HCT116 (cell line): ENCODE measurements at regions not wholly inside any gene's neighbourhood (a gene's known extent, or its start where the extent isn't known, plus 50 kb on each side); places are given as distances from the start of the nearest gene placed in this dataset.

Experiments used
- ATAC-seq: fragments of 200-7000 bp; cut with Tn5 transposase; 2 replicates; pipeline ENCODE4 v1.9.1; 2020; ENCODE audit warnings: mild to moderate bottlenecking, moderate library complexity
- BruUV-seq: library from RNA; stranded (reverse); fragments of 400-500 nt; replicated peaks from 2 replicates; lab custom pipeline; 2021; lab: Mats Ljungman, UMichigan
- CTCF ChIA-PET: fragments of 300-600 bp; sonication (Branson Sonifier 250); formaldehyde crosslinking; loops from one replicate; lab custom pipeline; 2021; ENCODE audit warnings: antibody characterized with exemption; lab: Charles Lee
- POLR2A ChIA-PET: fragments of 300-600, 350-600 bp; sonication (Branson Sonifier 250); formaldehyde crosslinking; loops from one replicate; lab custom pipeline; 2021; ENCODE audit warnings: antibody characterized with exemption; lab: Charles Lee
- RAD21 ChIA-PET, 2 experiments: fragments of 300-600 bp; sonication (Branson Sonifier 250); formaldehyde crosslinking; loops; one replicate each; lab custom pipeline; 2023; ENCODE audit warnings: low total read pairs in 2 of 2; ENCODE audit not compliant: uncharacterized antibody in 2 of 2, unreplicated experiment in 2 of 2, low non-redundant PET in 1 of 2; lab: Charles Lee
- DNase-seq: peaks from one replicate; pipeline ENCODE4 v3.0.0-alpha.2; 2010; ENCODE audit warnings: low read depth, low spot score
- H2AFZ ChIP-seq: fragments of 200-600 bp; shearing (Covaris generic), sonication (generic); 2 replicates; pipeline ENCODE4 v1.6.1; 2017; ENCODE audit warnings: low read depth, mixed run types, mixed read lengths, antibody characterized with exemption, low read length; ENCODE audit not compliant: poor library complexity, severe bottlenecking
- H3K27ac ChIP-seq: 2 replicates; pipeline ENCODE4 v1.5.1; 2012; ENCODE audit warnings: low read depth, low read length
- H3K27me3 ChIP-seq: fragments of 200-600 bp; sonication (generic); 2 replicates; pipeline ENCODE4 v1.6.1; 2016; ENCODE audit warnings: mixed run types, low read length, mixed read lengths; ENCODE audit not compliant: insufficient read depth
- H3K36me3 ChIP-seq, 2 experiments: fragments of 200-500 bp in 1 of 2; fragments of 200-600 bp in 1 of 2; sonication (Bioruptor generic) in 1 of 2; sonication (generic) in 1 of 2; 2 replicates each; pipeline versions ENCODE4 v1.5.1 to v1.6.1; 2014 to 2016; ENCODE audit warnings: low read length in 2 of 2, inconsistent platforms in 1 of 2, mixed read lengths in 1 of 2, mixed run types in 1 of 2; ENCODE audit not compliant: insufficient read depth in 2 of 2, control insufficient read depth in 1 of 2
- H3K4me1 ChIP-seq, 2 experiments: fragments of 200-600 bp in 1 of 2; sonication (generic) in 1 of 2; 2 replicates each; pipeline versions ENCODE4 v1.5.1 to v1.6.1; 2012 to 2017; ENCODE audit warnings: low read length in 2 of 2, inconsistent platforms in 1 of 2, mild to moderate bottlenecking in 1 of 2, mixed read lengths in 1 of 2, mixed run types in 1 of 2, moderate library complexity in 1 of 2; ENCODE audit not compliant: insufficient read depth in 2 of 2, control insufficient read depth in 1 of 2
- H3K4me2 ChIP-seq: fragments of 200-600 bp; sonication (generic); 2 replicates; pipeline ENCODE4 v1.6.1; 2017; ENCODE audit warnings: mixed run types, low read length, mixed read lengths
- H3K4me3 ChIP-seq, 2 experiments: fragments of 200-600 bp in 1 of 2; sonication (generic) in 1 of 2; replicated peaks in 1 of 2; 2 replicates each; pipeline ENCODE4 v1.5.1; 2011 to 2016; ENCODE audit warnings: low read length in 2 of 2, control low read depth in 1 of 2, low read depth in 1 of 2, mild to moderate bottlenecking in 1 of 2, mixed read lengths in 1 of 2, mixed run types in 1 of 2
- H3K79me2 ChIP-seq: fragments of 200-600 bp; sonication (generic); 2 replicates; pipeline ENCODE4 v1.6.1; 2017; ENCODE audit warnings: mild to moderate bottlenecking, mixed run types, low read length, moderate library complexity, mixed read lengths; ENCODE audit not compliant: insufficient read depth
- H3K9ac ChIP-seq: fragments of 200-600 bp; sonication (generic); 2 replicates; pipeline ENCODE4 v1.6.1; 2016; ENCODE audit warnings: low read length, mixed read lengths
- H3K9me2 ChIP-seq: fragments of 200-600 bp; sonication (generic), shearing (Covaris generic); 2 replicates; pipeline ENCODE4 v1.6.1; 2017; ENCODE audit warnings: mixed run types, mild to moderate bottlenecking, moderate library complexity; ENCODE audit not compliant: insufficient read depth
- H3K9me3 ChIP-seq, 2 experiments: fragments of 200-500 bp in 1 of 2; fragments of 200-600 bp in 1 of 2; sonication (Bioruptor generic) in 1 of 2; sonication (generic) in 1 of 2; 2 replicates each; pipeline ENCODE4 v1.6.1; 2014 to 2017; ENCODE audit warnings: low read length in 2 of 2, mixed read lengths in 2 of 2, inconsistent platforms in 1 of 2, low read depth in 1 of 2, mild to moderate bottlenecking in 1 of 2, mixed run types in 1 of 2, moderate library complexity in 1 of 2; ENCODE audit not compliant: control insufficient read depth in 1 of 2, insufficient read depth in 1 of 2
- H4K20me1 ChIP-seq: fragments of 200-600 bp; sonication (generic), shearing (Covaris generic); 2 replicates; pipeline ENCODE4 v1.6.1; 2017; ENCODE audit warnings: mixed run types, mild to moderate bottlenecking, moderate library complexity; ENCODE audit not compliant: insufficient read depth
- CBX3 ChIP-seq: IDR thresholded peaks from 2 replicates; pipeline ENCODE4 v1.6.1; 2012; ENCODE audit warnings: low read depth
- CEBPB ChIP-seq: IDR thresholded peaks from 2 replicates; pipeline ENCODE4 v1.6.1; 2012; ENCODE audit warnings: low read depth
- EGR1 ChIP-seq: IDR thresholded peaks from 2 replicates; pipeline ENCODE4 v1.6.1; 2012; ENCODE audit warnings: low read depth
- EZH2phosphoT487 ChIP-seq: fragments of 200-600 bp; IDR thresholded peaks from 2 replicates; pipeline ENCODE4 v1.6.1; 2018; ENCODE audit warnings: antibody characterized with exemption, borderline replicate concordance
- FOSL1 ChIP-seq: IDR thresholded peaks from 2 replicates; pipeline ENCODE4 v1.6.1; 2012; ENCODE audit warnings: low read depth
- POLR2A ChIP-seq: IDR thresholded peaks from 2 replicates; pipeline ENCODE4 v1.7.0; 2011; ENCODE audit warnings: borderline replicate concordance; ENCODE audit not compliant: insufficient read depth, insufficient read length; ENCODE audit errors: extremely low read depth
- POLR2AphosphoS5 ChIP-seq: IDR thresholded peaks from 2 replicates; pipeline ENCODE4 v1.6.1; 2011; ENCODE audit warnings: mild to moderate bottlenecking, low read depth, low read length, moderate library complexity
- RAD21 ChIP-seq: IDR thresholded peaks from 2 replicates; pipeline ENCODE4 v1.6.1; 2012; ENCODE audit warnings: low read depth, mild to moderate bottlenecking
- SIN3A ChIP-seq: IDR thresholded peaks from 2 replicates; pipeline ENCODE4 v1.6.1; 2012; ENCODE audit warnings: low read depth
- SP1 ChIP-seq: IDR thresholded peaks from 2 replicates; pipeline ENCODE4 v1.6.1; 2012; ENCODE audit warnings: low read depth
- TCF7L2 ChIP-seq: IDR thresholded peaks from 2 replicates; pipeline ENCODE4 v1.7.0; 2011; ENCODE audit warnings: borderline replicate concordance, inconsistent platforms; ENCODE audit not compliant: insufficient read depth, insufficient read length; ENCODE audit errors: extremely low read depth
- YY1 ChIP-seq: IDR thresholded peaks from 2 replicates; pipeline ENCODE4 v1.6.1; 2011; ENCODE audit warnings: low read length, low read depth, moderate library complexity, mild to moderate bottlenecking; ENCODE audit not compliant: insufficient replicate concordance; ENCODE audit errors: extremely low read depth
- ZFX ChIP-seq: fragments of 450-650 bp; IDR thresholded peaks from 2 replicates; pipeline ENCODE4 v1.6.1; 2017
- ZNF274 ChIP-seq: fragments of 200-500 bp; sonication (Bioruptor generic); IDR thresholded peaks from 2 replicates; pipeline ENCODE4 v1.6.1; 2014; ENCODE audit warnings: mild to moderate bottlenecking, low read depth, low read length, inconsistent platforms
- intact Hi-C: fragments of 100-400 bp; cut with micrococcal nuclease; formaldehyde crosslinking; loops from 2 replicates; pipeline ENCODE4 v1.10.0; 2022
- TF ChIP-seq, protein P1 (sequence below): IDR thresholded peaks from 2 replicates; pipeline ENCODE4 v1.6.1; 2011; ENCODE audit warnings: mild to moderate bottlenecking, low read length, moderate library complexity; ENCODE audit not compliant: insufficient replicate concordance; ENCODE audit errors: extremely low read depth
- TF ChIP-seq, protein P2 (sequence below): IDR thresholded peaks from 2 replicates; pipeline ENCODE4 v1.6.1; 2012
- TF ChIP-seq, protein P3 (sequence below), 3 experiments: fragments of 200-600 bp in 1 of 3; sonication (generic) in 1 of 3; IDR thresholded peaks in 2 of 3; conservative IDR thresholded peaks in 1 of 3; 2 replicates each; pipeline ENCODE4 v1.5.1; 2012 to 2017; ENCODE audit warnings: low read depth in 2 of 3, low read length in 2 of 3, antibody characterized with exemption in 1 of 3, borderline replicate concordance in 1 of 3, control low read depth in 1 of 3, mild to moderate bottlenecking in 1 of 3, mixed read lengths in 1 of 3, mixed run types in 1 of 3, moderate library complexity in 1 of 3; ENCODE audit not compliant: insufficient read depth in 1 of 3

GRCh38 chr13:58313219-58313618 is 681.7 kb downstream of the PCDH17 start:
- no TSS peak for BruUV-seq
- RAD21 ChIA-PET, result no interaction called here
- ATAC-seq, result no peak
- no peaks in the 10 kb centered on the region for H3K27me3 ChIP-seq
- H4K20me1 ChIP-seq, result no peaks in the 10 kb centered on the region
- H3K4me2 ChIP-seq, result no peak overlapping the region
- CTCF ChIA-PET, result no interaction called here
- H3K9me2 ChIP-seq, result no peaks in the 10 kb centered on the region
- no peaks in the 10 kb centered on the region for H3K4me1 ChIP-seq
- intact Hi-C loops, result no loop called here
- no peaks in the 10 kb centered on the region for H3K36me3 ChIP-seq
- no peak overlapping the region for H3K27ac ChIP-seq
- no peaks in the 10 kb centered on the region for H3K79me2 ChIP-seq
- H3K9me3 ChIP-seq, result peaks cover 0 to 14% of the 10 kb centered on the region in 2 experiments; a peak in 3 of 4 replicates
- POLR2A ChIA-PET, result no interaction called here
- H2AFZ ChIP-seq, result no peak overlapping the region
- no peak overlapping the region for H3K4me3 ChIP-seq
- no peak overlapping the region for H3K9ac ChIP-seq
- DNase-seq, result no peak
- TF ChIP-seq CBX3, result no peak
- no peak for TF ChIP-seq YY1
- no peak for TF ChIP-seq RAD21

DNA sequence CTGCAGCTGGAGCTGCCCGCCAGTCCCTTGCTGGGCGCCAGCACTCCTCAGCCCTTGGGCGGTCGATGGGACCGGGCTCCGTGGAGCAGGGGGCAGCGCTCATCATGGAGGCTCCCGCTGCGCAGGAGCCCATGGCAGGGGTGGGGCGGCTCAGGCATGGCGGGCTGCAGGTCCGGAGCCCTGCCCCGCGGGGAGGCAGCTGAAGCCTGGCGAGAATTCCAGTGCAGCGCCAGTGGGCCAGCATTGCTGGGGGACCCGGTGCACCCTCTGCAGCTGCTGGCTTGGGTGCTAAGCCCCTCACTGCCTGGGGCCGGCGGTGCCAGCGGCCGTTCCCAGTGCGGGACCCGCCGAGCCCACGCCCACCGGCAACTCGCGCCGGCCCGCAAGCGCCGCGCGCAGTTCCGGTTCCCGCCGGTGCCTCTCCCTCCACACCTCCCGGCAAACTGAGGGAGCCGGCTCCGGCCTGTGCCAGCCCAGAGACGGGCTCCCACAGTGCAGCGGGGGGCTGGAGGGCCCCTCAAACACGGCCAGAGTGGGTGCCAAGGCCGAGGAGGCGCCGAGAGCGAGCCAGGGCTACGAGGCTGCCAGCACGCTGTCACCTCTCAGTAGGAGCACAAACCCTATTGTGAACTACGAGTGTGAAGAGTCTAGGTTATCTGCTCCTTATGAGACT is 687.1 kb downstream of the PCDH17 start:
- Histone ChIP-seq H3K27me3 (no peaks in the 10 kb centered on the region), H3K9ac (no peak overlapping the region), H3K79me2 (no peaks in the 10 kb centered on the region), H3K36me3 (no peaks in the 10 kb centered on the region), H3K4me1 (no peaks in the 10 kb centered on the region), H3K27ac (no peak overlapping the region), H3K9me3 (peaks cover 3 to 14% of the 10 kb centered on the region in 2 experiments; a peak in 3 of 4 replicates), H4K20me1 (no peaks in the 10 kb centered on the region), H3K9me2 (no peaks in the 10 kb centered on the region), H3K4me3 (no peak overlapping the region), H3K4me2 (no peak overlapping the region), H2AFZ (no peak overlapping the region)
- RAD21 ChIA-PET, result no interaction called here
- DNase-seq, result no peak
- CTCF ChIA-PET, result no interaction called here
- intact Hi-C loops, result no loop called here
- no TSS peak for BruUV-seq
- POLR2A ChIA-PET, result no interaction called here
- no peak for ATAC-seq
- no peak for TF ChIP-seq YY1
- TF ChIP-seq ZNF274, result no peak
- TF ChIP-seq, protein P1, sequence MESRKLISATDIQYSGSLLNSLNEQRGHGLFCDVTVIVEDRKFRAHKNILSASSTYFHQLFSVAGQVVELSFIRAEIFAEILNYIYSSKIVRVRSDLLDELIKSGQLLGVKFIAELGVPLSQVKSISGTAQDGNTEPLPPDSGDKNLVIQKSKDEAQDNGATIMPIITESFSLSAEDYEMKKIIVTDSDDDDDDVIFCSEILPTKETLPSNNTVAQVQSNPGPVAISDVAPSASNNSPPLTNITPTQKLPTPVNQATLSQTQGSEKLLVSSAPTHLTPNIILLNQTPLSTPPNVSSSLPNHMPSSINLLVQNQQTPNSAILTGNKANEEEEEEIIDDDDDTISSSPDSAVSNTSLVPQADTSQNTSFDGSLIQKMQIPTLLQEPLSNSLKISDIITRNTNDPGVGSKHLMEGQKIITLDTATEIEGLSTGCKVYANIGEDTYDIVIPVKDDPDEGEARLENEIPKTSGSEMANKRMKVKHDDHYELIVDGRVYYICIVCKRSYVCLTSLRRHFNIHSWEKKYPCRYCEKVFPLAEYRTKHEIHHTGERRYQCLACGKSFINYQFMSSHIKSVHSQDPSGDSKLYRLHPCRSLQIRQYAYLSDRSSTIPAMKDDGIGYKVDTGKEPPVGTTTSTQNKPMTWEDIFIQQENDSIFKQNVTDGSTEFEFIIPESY, result no peak
- no peak for TF ChIP-seq TCF7L2
- no peak for TF ChIP-seq ZFX
- no peak for TF ChIP-seq POLR2A
- TF ChIP-seq CBX3, result no peak
- no peak for TF ChIP-seq EZH2phosphoT487
- TF ChIP-seq RAD21, result no peak
- TF ChIP-seq, protein P2, sequence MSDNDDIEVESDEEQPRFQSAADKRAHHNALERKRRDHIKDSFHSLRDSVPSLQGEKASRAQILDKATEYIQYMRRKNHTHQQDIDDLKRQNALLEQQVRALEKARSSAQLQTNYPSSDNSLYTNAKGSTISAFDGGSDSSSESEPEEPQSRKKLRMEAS, result no peak
- TF ChIP-seq SIN3A, result no peak
- no peak for TF ChIP-seq FOSL1
- TF ChIP-seq SP1, result no peak
- no peak for TF ChIP-seq CEBPB
- TF ChIP-seq, protein P3, sequence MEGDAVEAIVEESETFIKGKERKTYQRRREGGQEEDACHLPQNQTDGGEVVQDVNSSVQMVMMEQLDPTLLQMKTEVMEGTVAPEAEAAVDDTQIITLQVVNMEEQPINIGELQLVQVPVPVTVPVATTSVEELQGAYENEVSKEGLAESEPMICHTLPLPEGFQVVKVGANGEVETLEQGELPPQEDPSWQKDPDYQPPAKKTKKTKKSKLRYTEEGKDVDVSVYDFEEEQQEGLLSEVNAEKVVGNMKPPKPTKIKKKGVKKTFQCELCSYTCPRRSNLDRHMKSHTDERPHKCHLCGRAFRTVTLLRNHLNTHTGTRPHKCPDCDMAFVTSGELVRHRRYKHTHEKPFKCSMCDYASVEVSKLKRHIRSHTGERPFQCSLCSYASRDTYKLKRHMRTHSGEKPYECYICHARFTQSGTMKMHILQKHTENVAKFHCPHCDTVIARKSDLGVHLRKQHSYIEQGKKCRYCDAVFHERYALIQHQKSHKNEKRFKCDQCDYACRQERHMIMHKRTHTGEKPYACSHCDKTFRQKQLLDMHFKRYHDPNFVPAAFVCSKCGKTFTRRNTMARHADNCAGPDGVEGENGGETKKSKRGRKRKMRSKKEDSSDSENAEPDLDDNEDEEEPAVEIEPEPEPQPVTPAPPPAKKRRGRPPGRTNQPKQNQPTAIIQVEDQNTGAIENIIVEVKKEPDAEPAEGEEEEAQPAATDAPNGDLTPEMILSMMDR (IDR thresholded peaks at IDR 0.05 in 2 of 3, conservative IDR thresholded peaks at IDR 0.05 in 1 of 3; ENCODE audit: borderline replicate concordance in 1 of 3, insufficient read depth in 1 of 3, low read depth in 2 of 3, low read length in 2 of 3), result no peak
- TF ChIP-seq EGR1, result no peak
- no peak for TF ChIP-seq POLR2AphosphoS5
